Omental fat pad (tissue), 3 donors: ENCODE measurements at regions not wholly inside any gene's neighbourhood (a gene's known extent, or its start where the extent isn't known, plus 50 kb on each side); places are given as distances from the start of the nearest gene placed in this dataset.

Source experiments
- ATAC-seq: fragments of 150-250 bp; one replicate; pipeline ENCODE4 v1.9.1; 2016; ENCODE audit warnings: mild to moderate bottlenecking, moderate library complexity; ENCODE audit not compliant: low FRiP score
- DNase-seq: peaks from one replicate; pipeline ENCODE4 v3.0.0-alpha.2; 2019; ENCODE audit warnings: low spot score
- CTCF ChIP-seq, 3 donors: fragments of 450-650 bp; IDR thresholded peaks; one replicate each; pipeline ENCODE4 v1.5.1; 2016 to 2017; ENCODE audit warnings: antibody characterized with exemption in 3 of 3, mild to moderate bottlenecking in 3 of 3, moderate library complexity in 2 of 3

DNA sequence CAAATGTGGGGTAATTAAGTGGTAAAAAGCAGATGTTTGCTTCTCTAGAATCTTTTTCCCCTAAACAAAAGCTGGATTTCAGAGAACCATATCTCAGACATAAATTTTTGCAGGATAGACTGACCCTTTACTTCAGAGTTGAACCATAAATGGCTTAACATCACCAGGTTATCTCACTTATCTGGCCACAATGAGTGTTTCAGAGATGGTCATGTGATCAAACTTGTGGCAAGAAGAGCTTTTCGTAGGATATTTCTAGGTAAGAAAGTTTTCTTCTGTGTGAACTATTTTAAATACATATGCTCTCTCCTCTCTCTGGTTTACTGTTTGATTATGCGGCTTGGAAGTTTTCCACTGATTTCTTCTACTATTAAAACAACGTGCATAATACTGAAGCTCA, 270.2 kb upstream of the TFAP2D start:
- TF ChIP-seq CTCF (IDR thresholded peaks at IDR 0.05): no peak
- no peak for ATAC-seq

DNA sequence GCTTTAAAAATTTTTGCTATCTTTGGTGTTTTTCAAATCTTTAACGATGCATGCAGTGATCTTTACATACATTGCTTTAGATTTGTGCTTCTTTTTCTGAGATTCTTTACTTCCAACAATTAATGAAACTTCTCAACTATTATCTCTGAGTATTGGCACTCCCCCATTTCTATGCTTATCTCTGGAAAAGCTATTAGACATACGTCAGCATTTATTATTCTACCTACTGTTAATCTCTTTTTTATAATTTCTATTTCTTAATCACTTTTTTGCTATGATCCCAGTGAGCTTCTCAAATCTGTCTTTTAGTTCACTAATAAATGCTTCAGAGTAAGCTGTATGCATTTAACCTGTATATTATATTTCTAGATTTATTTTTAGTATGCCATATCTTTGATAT, 264.2 kb upstream of the TFAP2D start:
- ATAC-seq: no peak
- no peak for TF ChIP-seq CTCF (IDR thresholded peaks at IDR 0.05)
- no peak for DNase-seq

More for the DNA sequence above, 270.2 kb upstream of the TFAP2D start:
- no peak for DNase-seq

GRCh38 chr6:50451826-50452400, 261.4 kb upstream of the TFAP2D start:
- no peak for TF ChIP-seq CTCF (IDR thresholded peaks at IDR 0.05)
- DNase-seq: no peak
- no peak for ATAC-seq

- ATAC-seq (no peak), DNase-seq (no peak)
- no peak for TF ChIP-seq CTCF (IDR thresholded peaks at IDR 0.05)
Measured at GRCh38 chr6:50455029-50455428, 258.3 kb upstream of the TFAP2D start.

- no peak for TF ChIP-seq CTCF (IDR thresholded peaks at IDR 0.05)
- ATAC-seq (no peak), DNase-seq (no peak)
Measured at GRCh38 chr6:50457351-50457750, 256.0 kb upstream of the TFAP2D start.

GRCh38 chr6:50461696-50462095, 251.6 kb upstream of the TFAP2D start:
- TF ChIP-seq CTCF (IDR thresholded peaks at IDR 0.05): no peak
- ATAC-seq: no peak
- DNase-seq: no peak

- DNase-seq (no peak), ATAC-seq (no peak)
- no peak for TF ChIP-seq CTCF (IDR thresholded peaks at IDR 0.05)
Measured at GRCh38 chr6:50463931-50464330, 249.4 kb upstream of the TFAP2D start.
